Erythroblast (primary cell): ENCODE measurements at regions not wholly inside any gene's neighbourhood (a gene's known extent, or its start where the extent isn't known, plus 50 kb on each side); places are given as distances from the start of the nearest gene placed in this dataset.

Experiments
- GATA1 ChIP-seq: IDR thresholded peaks from 2 replicates; pipeline ENCODE4 v1.6.1; 2011; ENCODE audit warnings: low read depth, mild to moderate bottlenecking, control low read depth, low read length, moderate library complexity
- POLR2A ChIP-seq: IDR thresholded peaks from 2 replicates; pipeline ENCODE4 v1.6.1; 2011; ENCODE audit warnings: mild to moderate bottlenecking, low read length

GRCh38 chr18:38572554-38573111, 1007.0 kb upstream of the CELF4 start:
- TF ChIP-seq POLR2A = no peak
- TF ChIP-seq GATA1 = no peak
